ENCODE measurements at regions not wholly inside any gene's neighbourhood (a gene's known extent, or its start where the extent isn't known, plus 50 kb on each side); places are given as distances from the start of the nearest gene placed in this dataset.

DNA sequence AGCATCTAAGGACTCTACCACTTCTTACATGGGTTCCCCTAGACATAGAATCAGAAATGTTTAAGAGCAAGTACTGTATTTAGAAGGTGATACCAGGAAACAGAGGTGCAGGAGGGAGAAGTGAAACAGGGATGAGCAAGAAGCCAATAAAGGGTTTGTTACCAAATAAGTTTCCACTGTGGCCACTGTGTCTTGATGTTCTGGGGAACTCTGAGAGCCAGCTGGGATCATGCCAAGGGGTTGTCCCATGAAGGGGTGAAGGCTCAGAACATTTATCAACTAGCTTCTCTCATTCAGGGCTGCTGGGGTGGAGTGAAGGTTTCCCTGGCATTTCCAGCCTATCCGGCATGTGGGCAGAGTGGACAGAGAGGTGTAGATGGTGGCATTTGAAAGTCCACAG lies 147.1 kb upstream of the SH3BP4 start (continued):
- TF ChIP-seq, protein P1, sequence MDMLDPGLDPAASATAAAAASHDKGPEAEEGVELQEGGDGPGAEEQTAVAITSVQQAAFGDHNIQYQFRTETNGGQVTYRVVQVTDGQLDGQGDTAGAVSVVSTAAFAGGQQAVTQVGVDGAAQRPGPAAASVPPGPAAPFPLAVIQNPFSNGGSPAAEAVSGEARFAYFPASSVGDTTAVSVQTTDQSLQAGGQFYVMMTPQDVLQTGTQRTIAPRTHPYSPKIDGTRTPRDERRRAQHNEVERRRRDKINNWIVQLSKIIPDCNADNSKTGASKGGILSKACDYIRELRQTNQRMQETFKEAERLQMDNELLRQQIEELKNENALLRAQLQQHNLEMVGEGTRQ (IDR thresholded peaks at IDR 0.05; ENCODE audit: low read length): no peak
